Calu3 (cell line): ENCODE measurements at regions not wholly inside any gene's neighbourhood (a gene's known extent, or its start where the extent isn't known, plus 50 kb on each side); places are given as distances from the start of the nearest gene placed in this dataset.

Source experiments
- BruUV-seq: library from RNA; stranded (reverse); fragments of 400-500 nt; replicated peaks from 2 replicates; lab custom pipeline; 2021; lab: Mats Ljungman, UMichigan
- CTCF ChIA-PET: fragments of 300-600 bp; sonication (Branson Sonifier 250); formaldehyde crosslinking; loops from one replicate; lab custom pipeline; 2022; ENCODE audit warnings: antibody characterized with exemption; lab: Charles Lee
- DNase-seq: peaks from one replicate; pipeline ENCODE4 v3.0.0; 2022
- H3K27ac Mint-ChIP-seq: one replicate; pipeline ENCODE4 v1.8.0; 2022; ENCODE audit warnings: mixed read lengths; ENCODE audit not compliant: unreplicated experiment
- H3K27me3 Mint-ChIP-seq: one replicate; pipeline ENCODE4 v1.8.0; 2022; ENCODE audit warnings: mixed read lengths; ENCODE audit not compliant: unreplicated experiment
- H3K36me3 Mint-ChIP-seq: one replicate; pipeline ENCODE4 v1.8.0; 2022; ENCODE audit warnings: mild to moderate bottlenecking, moderate library complexity, mixed read lengths; ENCODE audit not compliant: insufficient read depth, unreplicated experiment
- H3K4me1 Mint-ChIP-seq: one replicate; pipeline ENCODE4 v1.8.0; 2022; ENCODE audit warnings: mild to moderate bottlenecking, low read depth, mixed read lengths; ENCODE audit not compliant: unreplicated experiment
- H3K4me3 Mint-ChIP-seq: one replicate; pipeline ENCODE4 v1.8.0; 2022; ENCODE audit warnings: mild to moderate bottlenecking, low read depth, moderate library complexity, mixed read lengths; ENCODE audit not compliant: unreplicated experiment
- H3K9me3 Mint-ChIP-seq: one replicate; pipeline ENCODE4 v1.8.0; 2022; ENCODE audit warnings: low read depth, mixed read lengths; ENCODE audit not compliant: unreplicated experiment
- CTCF ChIP-seq: fragments of 200-600 bp; IDR thresholded peaks from one replicate; pipeline ENCODE4 v1.8.0; 2022; ENCODE audit warnings: antibody characterized with exemption; ENCODE audit not compliant: unreplicated experiment
- intact Hi-C: fragments of 100-400 bp; cut with micrococcal nuclease; formaldehyde crosslinking; loops from one replicate; pipeline ENCODE4 v1.10.0; 2022; ENCODE audit not compliant: unreplicated experiment

- TF ChIP-seq CTCF, result no peak
- Mint-ChIP-seq H3K4me3 (peak overlapping the region; percentile 35), H3K36me3 (peaks cover 11% of the 10 kb centered on the region), H3K9me3 (peaks cover 6% of the 10 kb centered on the region), H3K27ac (peak overlapping the region; percentile 83), H3K4me1 (peaks cover 69% of the 10 kb centered on the region), H3K27me3 (no peaks in the 10 kb centered on the region)
- no TSS peak for BruUV-seq
- DNase-seq, result no peak
- CTCF ChIA-PET, result no interaction called here
- intact Hi-C loops, result loop anchor here (2.0 to 5.0 kb wide), 2 partner anchors 38 to 100 kb away; no protein-coding TSS in a partner anchor
These were observed 105.9 kb upstream of the SDK1 start for GRCh38 chr7:3195160-3195559.

GRCh38 chr7:3196629-3197400 is 104.2 kb upstream of the SDK1 start:
- DNase-seq, result no peak
- TF ChIP-seq CTCF, result no peak
- Mint-ChIP-seq H3K4me1 (peaks cover 78% of the 10 kb centered on the region), H3K36me3 (peaks cover 11% of the 10 kb centered on the region), H3K9me3 (peaks cover 8% of the 10 kb centered on the region), H3K4me3 (peak overlapping the region; percentile 54), H3K27ac (peak overlapping the region; percentile 89), H3K27me3 (no peaks in the 10 kb centered on the region)
- intact Hi-C loops, result loop anchor here (5.0 kb wide), 1 partner anchor 40 kb away; no protein-coding TSS in a partner anchor
- CTCF ChIA-PET, result interaction anchor here (0.5 kb wide), 1 partner anchor 429 kb away, joined by 3 read pairs; no protein-coding TSS in a partner anchor
- BruUV-seq, result no TSS peak

GRCh38 chr7:3197567-3198213 is 103.4 kb upstream of the SDK1 start:
- Mint-ChIP-seq H3K4me3 (peak overlapping the region; percentile 54), H3K9me3 (peaks cover 10% of the 10 kb centered on the region), H3K36me3 (peaks cover 11% of the 10 kb centered on the region), H3K27ac (peak overlapping the region; percentile 89), H3K27me3 (no peaks in the 10 kb centered on the region), H3K4me1 (peaks cover 77% of the 10 kb centered on the region)
- TF ChIP-seq CTCF, result no peak
- peak; percentile 62 for DNase-seq
- CTCF ChIA-PET, result interaction anchor here (0.6 to 2.0 kb wide), 8 partner anchors 19 to 1270 kb away, joined by 4 to 9 read pairs (median 6); no protein-coding TSS in a partner anchor
- intact Hi-C loops, result loop anchor here (5.0 kb wide), 1 partner anchor 40 kb away; no protein-coding TSS in a partner anchor
- BruUV-seq, result no TSS peak

- no peaks in the 10 kb centered on the region for H3K27me3 Mint-ChIP-seq
- peaks cover 11% of the 10 kb centered on the region for H3K36me3 Mint-ChIP-seq
- CTCF ChIA-PET, result interaction anchor here (0.6 to 2.0 kb wide), 8 partner anchors 19 to 1269 kb away, joined by 3 to 9 read pairs (median 6); no protein-coding TSS in a partner anchor
- H3K27ac Mint-ChIP-seq, result peak overlapping the region; percentile 89
- BruUV-seq, result TSS peak; percentile 30
- H3K4me1 Mint-ChIP-seq, result peaks cover 77% of the 10 kb centered on the region
- H3K4me3 Mint-ChIP-seq, result peak overlapping the region; percentile 54
- DNase-seq, result no peak
- peaks cover 10% of the 10 kb centered on the region for H3K9me3 Mint-ChIP-seq
- TF ChIP-seq CTCF, result no peak
- intact Hi-C loops, result loop anchor here (5.0 kb wide), 1 partner anchor 41 kb away; no protein-coding TSS in a partner anchor
These were observed 102.7 kb upstream of the SDK1 start for GRCh38 chr7:3198316-3198715.
